ENCODE measurements at regions not wholly inside any gene's neighbourhood (a gene's known extent, or its start where the extent isn't known, plus 50 kb on each side); places are given as distances from the start of the nearest gene placed in this dataset.
A peak's percentile ranks its signal among the peaks of the same experiment; 100 is the strongest.

GRCh38 chr3:28703843-28704242 is 355.2 kb upstream of the AZI2 start:
- TF ChIP-seq CTCF (IDR thresholded peaks at IDR 0.05; ENCODE audit: borderline replicate concordance, control extremely low read depth, extremely low read depth, insufficient read depth, missing control alignments), result no peak
- in situ Hi-C loops (cut with MboI; ENCODE audit: low sequenced_read_pairs, unreplicated experiment), result no loop called here
- DNase-seq (ENCODE audit: low spot score), result no peak

GRCh38 chr3:28711293-28711692 is 362.7 kb upstream of the AZI2 start:
- no peak for DNase-seq (ENCODE audit: low spot score)
- no peak for TF ChIP-seq CTCF (IDR thresholded peaks at IDR 0.05; ENCODE audit: borderline replicate concordance, control extremely low read depth, extremely low read depth, insufficient read depth, missing control alignments)

GRCh38 chr3:28716939-28717338 is 368.3 kb upstream of the AZI2 start:
- TF ChIP-seq CTCF (IDR thresholded peaks at IDR 0.05; ENCODE audit: borderline replicate concordance, control extremely low read depth, extremely low read depth, insufficient read depth, missing control alignments), result no peak
- in situ Hi-C loops (cut with MboI; ENCODE audit: low sequenced_read_pairs, unreplicated experiment), result no loop called here
- no peak for DNase-seq (ENCODE audit: low spot score)

More at GRCh38 chr3:28711293-28711692, 362.7 kb upstream of the AZI2 start:
- in situ Hi-C loops (cut with MboI; ENCODE audit: low sequenced_read_pairs, unreplicated experiment), result no loop called here

GRCh38 chr3:28718074-28718849 is 369.6 kb upstream of the AZI2 start:
- in situ Hi-C loops (cut with MboI; ENCODE audit: low sequenced_read_pairs, unreplicated experiment), result no loop called here
- DNase-seq (ENCODE audit: low spot score), result no peak
- no peak for TF ChIP-seq CTCF (IDR thresholded peaks at IDR 0.05; ENCODE audit: borderline replicate concordance, control extremely low read depth, extremely low read depth, insufficient read depth, missing control alignments)

GRCh38 chr3:28726840-28727239 is 378.2 kb upstream of the AZI2 start:
- peak; percentile 16 for TF ChIP-seq CTCF (IDR thresholded peaks at IDR 0.05; ENCODE audit: borderline replicate concordance, control extremely low read depth, extremely low read depth, insufficient read depth, missing control alignments)
- peak; percentile 32 for DNase-seq (ENCODE audit: low spot score)
- in situ Hi-C loops (cut with MboI; ENCODE audit: low sequenced_read_pairs, unreplicated experiment), result no loop called here

- DNase-seq (ENCODE audit: low spot score), result no peak
- TF ChIP-seq CTCF (IDR thresholded peaks at IDR 0.05; ENCODE audit: borderline replicate concordance, control extremely low read depth, extremely low read depth, insufficient read depth, missing control alignments), result no peak
- in situ Hi-C loops (cut with MboI; ENCODE audit: low sequenced_read_pairs, unreplicated experiment), result no loop called here
Measured at GRCh38 chr3:28727307-28727706, 378.7 kb upstream of the AZI2 start.
